Ishikawa (cell line): ENCODE measurements at regions not wholly inside any gene's neighbourhood (a gene's known extent, or its start where the extent isn't known, plus 50 kb on each side); places are given as distances from the start of the nearest gene placed in this dataset.

ENCODE experiments used
- CREB1 ChIP-seq: IDR thresholded peaks from 2 replicates; pipeline ENCODE4 v1.6.1; 2012; ENCODE audit warnings: low read depth
- EGR1 ChIP-seq: IDR thresholded peaks from 2 replicates; pipeline ENCODE4 v1.6.1; 2012
- EP300 ChIP-seq: IDR thresholded peaks from 2 replicates; pipeline ENCODE4 v1.6.1; 2012; ENCODE audit warnings: borderline replicate concordance
- TAF1 ChIP-seq: IDR thresholded peaks from 2 replicates; pipeline ENCODE4 v1.6.1; 2012; ENCODE audit warnings: low read depth, mild to moderate bottlenecking
- YY1 ChIP-seq: IDR thresholded peaks from 2 replicates; pipeline ENCODE4 v1.6.1; 2012; ENCODE audit warnings: low read depth
- ZBTB7A ChIP-seq: IDR thresholded peaks from 2 replicates; pipeline ENCODE4 v1.6.1; 2012; ENCODE audit warnings: low read depth

DNA sequence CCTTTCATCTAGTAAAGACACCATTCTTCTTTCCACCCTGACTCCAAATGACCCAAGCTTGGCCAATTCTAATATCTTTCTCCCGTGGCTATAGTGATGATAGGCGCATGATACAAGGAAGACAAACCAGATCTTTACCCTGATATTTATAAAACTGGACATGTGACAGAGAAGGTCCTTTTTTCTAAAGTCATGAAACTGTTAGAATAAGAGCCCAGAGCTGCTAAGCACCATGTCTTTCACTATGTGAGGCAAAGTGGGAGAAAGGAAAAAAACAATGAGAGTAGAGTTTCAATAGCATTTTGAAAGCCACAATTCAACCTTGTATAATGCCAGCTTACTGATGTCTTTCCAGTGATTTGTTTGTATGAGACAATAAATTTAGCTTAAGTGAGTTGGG is 212.4 kb downstream of the RASSF9 start:
- no peak for TF ChIP-seq CREB1
- TF ChIP-seq EGR1: no peak
- no peak for TF ChIP-seq TAF1
- no peak for TF ChIP-seq YY1
- no peak for TF ChIP-seq EP300
- TF ChIP-seq ZBTB7A: no peak
